DMS114 treated with DMSO at 0.1 percent for 48 hours (cell line): ENCODE measurements at regions not wholly inside any gene's neighbourhood (a gene's known extent, or its start where the extent isn't known, plus 50 kb on each side); places are given as distances from the start of the nearest gene placed in this dataset.
"Not testable (repeated sequence)": the region's sequence is repeated elsewhere in the genome, so short reads cannot be mapped to it uniquely, and the experiment has no call there.

Source experiments
- DNase-seq: peaks from one replicate; lab custom pipeline; 2025; ENCODE audit not compliant: unreplicated experiment; lab: John Stamatoyannopoulos, UW

- DNase-seq: no peak
Observed at GRCh38 chr4:54852602-54853001, 194.8 kb downstream of the KIT start.

- DNase-seq: no peak
Observed at GRCh38 chr4:54852054-54852453, 194.3 kb downstream of the KIT start.

DNA sequence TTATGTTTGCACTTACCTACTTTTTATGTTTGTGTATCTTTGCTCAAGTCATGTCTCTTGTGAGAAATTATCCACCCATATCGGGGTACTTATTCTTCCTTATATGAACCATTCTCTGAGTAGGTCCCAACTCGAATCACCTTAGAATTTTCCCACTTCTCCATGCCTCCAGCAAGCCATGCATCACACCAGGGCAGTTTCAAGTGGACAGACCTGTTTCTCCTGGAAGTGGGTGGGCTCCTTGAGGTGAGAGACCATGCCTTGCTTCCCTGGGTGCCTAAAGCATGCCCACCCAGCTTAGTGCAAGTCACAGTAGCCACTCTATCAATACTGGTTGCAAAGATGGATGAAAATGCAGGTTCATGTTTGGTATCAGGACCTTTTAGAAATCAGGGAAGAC is 187.2 kb downstream of the KIT start:
- DNase-seq: no peak

GRCh38 chr4:54843946-54844345 is 186.2 kb downstream of the KIT start:
- no peak for DNase-seq

DNA sequence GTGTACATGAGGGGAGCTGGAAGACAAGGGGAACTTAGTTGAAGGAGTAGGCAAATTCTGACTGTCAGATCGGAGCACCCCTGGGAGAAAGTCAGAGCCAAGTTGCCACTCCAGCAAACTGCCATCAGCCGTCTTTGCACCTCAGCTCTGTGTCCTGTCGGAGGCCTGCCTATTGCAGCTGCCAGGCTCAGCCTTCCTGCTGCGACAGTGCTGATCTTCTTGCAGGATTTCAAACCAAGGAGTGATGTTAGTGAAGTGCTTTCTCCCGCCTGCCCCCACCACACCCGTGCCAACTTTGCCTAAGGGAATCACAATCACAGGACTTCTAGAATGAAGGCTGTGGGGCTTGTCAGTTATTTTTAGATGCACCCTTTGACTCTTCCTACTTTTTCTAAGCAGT is 185.3 kb downstream of the KIT start:
- no peak for DNase-seq

DNA sequence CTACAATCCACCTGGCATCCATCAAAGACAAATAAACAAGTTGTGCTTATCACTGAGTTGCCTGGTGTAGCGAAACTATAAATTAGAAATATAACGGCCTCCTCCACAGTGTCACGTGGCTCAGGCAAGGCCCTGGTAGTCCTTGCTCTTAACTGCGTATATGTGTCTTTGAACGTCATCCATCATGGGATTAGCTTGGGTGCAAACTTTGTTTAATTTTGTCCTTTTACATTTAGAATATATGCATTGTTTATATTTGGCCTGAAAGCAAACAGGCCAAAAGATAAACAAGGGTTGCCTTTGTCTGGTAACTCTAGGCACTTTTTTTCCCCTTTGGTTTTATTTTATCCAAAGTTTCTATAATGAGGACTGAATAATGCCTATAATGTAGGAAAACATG is 184.9 kb downstream of the KIT start:
- DNase-seq: no peak

DNA sequence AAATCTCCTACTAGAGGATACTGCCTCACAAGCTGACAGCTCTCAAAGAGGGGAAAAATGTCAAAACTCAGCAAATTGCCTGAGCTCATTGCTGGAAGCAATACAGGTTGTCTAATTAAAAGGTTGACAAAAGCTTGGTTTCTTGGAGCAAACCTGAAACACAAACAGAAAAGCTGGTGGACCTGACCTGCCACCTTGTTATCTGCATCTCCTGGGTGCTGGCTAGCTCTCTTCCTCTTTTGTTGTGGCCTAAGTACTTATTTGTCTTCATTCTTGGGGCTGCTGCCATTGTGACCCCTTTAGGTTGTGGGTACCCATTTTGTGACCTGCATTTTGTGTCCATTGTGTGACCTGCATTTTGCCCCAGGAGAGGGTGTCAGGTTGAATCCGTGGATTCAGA is 184.5 kb downstream of the KIT start:
- no peak for DNase-seq

DNA sequence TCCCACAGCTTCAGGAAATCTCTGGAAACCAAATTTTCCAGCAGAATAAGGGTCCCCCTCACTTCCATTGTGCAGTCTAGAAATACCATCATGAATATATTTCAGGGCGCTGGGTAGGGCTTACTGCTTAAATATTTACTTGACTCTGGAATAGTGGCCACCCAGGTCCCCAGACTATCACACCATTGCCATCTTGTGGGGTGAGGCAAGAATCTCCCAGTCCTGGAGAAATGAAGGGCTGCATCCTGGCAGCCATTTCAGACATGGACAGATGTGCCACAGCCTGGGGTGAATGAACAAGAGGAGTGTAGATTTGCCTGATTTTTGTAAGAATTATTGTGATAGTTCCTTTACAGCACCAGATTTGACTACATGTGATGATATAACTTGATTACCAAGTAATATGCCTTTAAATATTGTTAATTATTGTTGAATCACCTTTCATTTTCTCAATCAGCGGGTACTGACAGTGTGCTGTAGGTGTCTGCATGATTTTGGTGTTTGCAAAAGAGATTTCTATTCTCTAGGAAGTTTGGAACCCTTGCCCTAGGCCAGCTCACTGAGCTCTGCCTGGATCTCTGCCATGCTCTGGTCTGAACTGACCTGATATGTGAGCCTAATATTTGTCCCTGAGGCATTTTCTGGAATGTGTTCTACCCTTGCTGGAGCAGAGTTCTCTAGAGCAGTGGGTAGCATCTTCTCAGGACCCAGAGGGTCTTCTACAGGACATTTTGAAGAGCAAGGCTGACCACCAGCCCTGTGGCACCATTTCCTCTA is 183.4 kb downstream of the KIT start:
- DNase-seq: no peak

DNA sequence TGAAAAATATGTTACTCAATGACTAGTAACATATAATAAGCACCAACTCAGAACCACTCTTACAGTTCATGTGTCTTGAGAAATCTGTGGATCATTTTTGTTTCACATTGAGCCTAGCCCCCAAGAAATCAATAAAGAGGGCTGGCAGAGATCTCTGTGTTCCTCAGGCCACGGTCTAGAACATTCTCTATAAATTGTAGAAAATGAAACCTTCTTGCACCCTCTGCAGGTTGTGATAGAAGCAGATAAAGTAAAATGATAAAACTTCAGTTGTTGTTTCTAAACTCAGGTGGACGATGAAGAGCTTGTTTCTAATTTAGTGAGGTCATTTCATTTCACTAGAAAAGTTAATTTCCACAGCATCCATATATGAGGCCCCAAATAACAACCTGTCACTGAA is 182.7 kb downstream of the KIT start:
- no peak for DNase-seq

GRCh38 chr4:54838301-54838700 is 180.5 kb downstream of the KIT start:
- no peak for DNase-seq

DNA sequence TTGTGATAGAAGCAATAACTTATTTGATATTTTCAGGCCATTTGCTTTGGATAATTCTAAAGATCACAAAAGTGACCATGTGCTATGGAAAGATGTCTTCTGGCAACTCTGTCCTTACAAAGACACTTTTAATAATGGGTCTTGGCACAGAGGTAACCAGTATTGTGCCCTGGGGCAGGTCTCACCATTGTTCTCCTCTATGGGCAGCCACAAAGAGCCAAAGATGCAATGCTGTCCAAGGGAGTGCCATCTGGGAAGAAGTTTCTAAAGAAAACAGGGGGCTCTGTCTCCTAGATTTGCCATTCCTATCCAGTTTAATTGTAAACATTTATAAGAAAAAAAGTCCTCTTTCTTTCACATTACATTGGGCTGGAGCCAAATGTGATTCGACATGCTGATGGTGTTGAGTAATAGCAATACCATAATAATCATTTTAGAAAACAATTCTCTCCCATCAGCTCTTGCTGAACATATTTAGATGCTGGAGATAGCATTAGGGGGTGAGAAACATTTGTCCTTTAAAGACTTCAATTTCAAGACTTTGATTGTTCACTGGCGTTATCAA is 179.9 kb downstream of the KIT start:
- DNase-seq: no peak

- DNase-seq: not testable (repeated sequence)
Observed at GRCh38 chr4:54828361-54828760, 170.6 kb downstream of the KIT start.

GRCh38 chr4:54823616-54824015 is 165.9 kb downstream of the KIT start:
- no peak for DNase-seq

DNA sequence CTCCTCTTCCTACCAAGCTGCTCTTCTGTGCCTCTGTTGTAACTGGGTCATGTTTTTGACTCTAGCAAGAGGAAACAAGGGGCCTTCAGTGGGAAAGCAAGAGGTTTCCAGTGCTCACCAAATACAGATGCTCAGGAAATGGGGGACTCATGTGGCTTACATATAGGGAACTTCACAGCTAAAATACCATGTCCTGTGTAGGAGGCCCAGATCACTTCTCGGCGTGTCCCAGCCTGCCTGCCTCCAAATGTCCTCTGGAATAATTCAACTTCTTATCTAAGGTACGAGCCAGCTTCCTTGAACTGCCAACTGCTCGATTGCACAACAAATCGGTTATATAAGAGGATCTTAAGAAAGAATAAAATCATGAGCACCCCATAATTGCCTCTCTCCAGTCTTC is 161.3 kb downstream of the KIT start:
- DNase-seq: no peak

DNA sequence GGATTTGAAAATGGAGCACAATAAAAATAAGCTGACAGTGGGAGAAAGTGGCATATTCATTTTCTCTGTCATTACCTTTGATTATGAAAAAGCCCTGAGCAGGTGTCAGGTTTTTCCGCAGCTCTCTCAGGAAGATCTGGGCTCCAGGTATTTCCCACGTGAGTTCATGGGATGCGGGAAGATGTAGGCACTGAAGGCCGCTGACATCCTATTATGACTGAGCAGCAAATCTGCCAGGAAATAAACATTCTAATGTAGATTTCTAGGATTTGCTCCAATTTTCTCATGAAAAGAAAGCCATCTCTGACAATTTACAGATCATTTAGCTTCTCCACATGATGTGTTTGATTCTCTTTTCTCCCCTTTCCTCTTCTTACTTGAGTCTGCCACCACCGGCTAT is 160.7 kb downstream of the KIT start:
- DNase-seq: no peak

GRCh38 chr4:54813674-54814073 is 155.9 kb downstream of the KIT start:
- no peak for DNase-seq

GRCh38 chr4:54806351-54806750 is 148.6 kb downstream of the KIT start:
- DNase-seq: no peak

DNA sequence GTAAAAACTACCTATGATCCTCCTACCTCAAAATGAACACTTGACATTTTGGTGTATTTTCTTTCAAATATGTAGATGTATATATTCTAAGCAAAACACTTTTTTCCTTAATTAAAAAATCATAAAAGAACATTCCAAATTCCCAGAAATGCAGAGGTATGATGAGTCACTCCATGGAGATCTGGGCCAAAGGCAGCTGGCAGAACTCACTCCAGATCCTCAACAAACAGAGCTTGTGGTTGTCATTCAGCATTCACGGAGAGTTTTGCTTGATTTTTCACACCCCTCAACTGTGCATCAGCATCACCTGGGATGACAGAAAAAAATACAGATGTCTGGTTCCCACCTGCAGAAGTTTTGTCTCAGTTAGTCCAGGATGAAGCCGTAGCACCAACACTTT is 144.6 kb downstream of the KIT start:
- DNase-seq: no peak

DNA sequence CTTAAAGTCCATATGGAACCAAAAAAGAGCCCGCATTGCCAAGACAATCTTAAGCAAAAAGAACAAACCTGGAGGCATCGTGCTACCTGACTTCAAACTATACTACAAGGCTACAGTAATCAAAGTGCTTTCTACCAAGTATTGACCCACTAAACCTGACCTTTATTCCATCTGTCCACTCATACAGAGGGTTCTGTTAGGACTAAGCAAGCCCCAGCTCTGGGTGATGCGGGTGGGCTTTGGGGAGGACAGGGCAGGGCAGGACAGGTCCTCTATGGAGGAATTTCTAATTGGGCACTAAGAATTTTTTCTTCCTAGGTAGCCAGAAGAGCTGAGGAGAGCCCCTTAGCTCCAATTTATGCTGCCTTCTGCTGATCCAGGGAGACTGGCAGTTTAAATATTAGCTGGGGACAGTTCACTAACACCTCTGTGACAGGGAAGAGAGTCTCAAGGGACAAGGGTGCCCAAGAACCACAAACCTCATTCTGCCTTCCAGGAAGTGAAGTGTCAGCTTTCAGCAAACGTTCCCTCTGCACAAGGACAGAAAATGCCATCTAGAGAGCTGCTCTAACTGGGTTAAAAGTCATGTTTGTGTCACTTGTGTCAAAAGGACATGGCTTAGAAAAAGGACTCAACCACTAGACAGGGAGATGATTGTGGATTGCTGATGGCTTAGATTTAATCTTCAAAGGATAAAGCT is 143.2 kb downstream of the KIT start:
- no peak for DNase-seq

DNA sequence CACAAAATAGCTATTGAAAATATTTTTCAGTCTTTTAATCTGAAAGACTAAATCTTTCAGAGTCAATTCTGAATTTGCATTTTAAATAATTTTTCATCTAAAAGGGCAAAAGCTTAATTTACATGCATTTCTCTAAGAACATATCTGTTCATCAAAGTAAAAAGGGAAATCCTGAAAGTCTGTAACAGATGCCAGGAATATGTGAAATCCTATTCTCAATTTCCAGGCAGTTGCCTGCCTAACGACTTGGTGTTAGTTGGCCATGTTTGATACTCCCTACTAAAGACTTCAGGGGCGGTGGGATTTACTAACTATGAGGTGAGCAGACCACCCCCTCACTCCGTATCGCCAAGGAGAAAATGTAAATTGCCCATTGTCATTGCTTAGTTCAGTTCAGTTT is 136.8 kb downstream of the KIT start:
- DNase-seq: no peak

DNA sequence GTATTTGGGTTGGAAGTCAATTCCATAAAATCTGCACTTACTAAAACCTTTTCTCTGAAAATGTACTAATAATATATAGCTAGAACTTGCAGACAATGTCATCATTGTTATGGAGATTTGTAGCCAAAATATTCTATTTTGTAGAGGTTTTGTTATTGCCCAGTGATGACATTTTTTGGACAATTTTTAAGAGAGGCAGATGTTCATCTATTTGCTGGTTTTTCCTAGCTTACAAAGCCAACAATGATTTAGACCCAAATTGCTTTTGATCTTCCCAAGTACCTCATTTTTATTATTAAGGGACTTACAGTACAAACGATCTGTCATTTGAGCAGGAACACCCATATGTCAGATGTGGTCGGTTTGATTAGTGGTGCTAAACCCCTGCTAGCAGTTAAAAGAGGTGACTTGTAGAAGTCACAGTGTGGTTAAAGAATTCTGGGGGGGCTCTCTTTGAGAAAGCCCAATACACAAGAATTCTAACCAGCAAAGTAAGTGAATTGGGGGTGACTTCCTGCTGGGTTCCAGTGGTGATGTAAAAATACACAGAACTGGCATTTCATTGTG is 136.2 kb downstream of the KIT start:
- no peak for DNase-seq
